ENCODE measurements at regions not wholly inside any gene's neighbourhood (a gene's known extent, or its start where the extent isn't known, plus 50 kb on each side); places are given as distances from the start of the nearest gene placed in this dataset.
A peak's percentile ranks its signal among the peaks of the same experiment; 100 is the strongest.

- DNase-seq, result no peak
Measured at GRCh38 chr2:33788044-33788443, 188.9 kb upstream of the FAM98A start.

GRCh38 chr2:33786881-33787280, 187.8 kb upstream of the FAM98A start:
- DNase-seq, result no peak

- peak; percentile 24 to 64 (median 63) for DNase-seq
Measured at GRCh38 chr2:33785201-33786106, 186.4 kb upstream of the FAM98A start.

GRCh38 chr2:33784488-33784887, 185.4 kb upstream of the FAM98A start:
- no peak for DNase-seq

- peak; percentile 20 to 31 (median 30) for DNase-seq
Measured at GRCh38 chr2:33782395-33783230, 183.5 kb upstream of the FAM98A start.

GRCh38 chr2:33777786-33778185, 178.7 kb upstream of the FAM98A start:
- DNase-seq, result no peak

GRCh38 chr2:33775306-33775705, 176.2 kb upstream of the FAM98A start:
- no peak for DNase-seq

- no peak for DNase-seq
Measured at GRCh38 chr2:33770023-33770422, 170.9 kb upstream of the FAM98A start.

GRCh38 chr2:33766175-33766574, 167.1 kb upstream of the FAM98A start:
- no peak for DNase-seq

GRCh38 chr2:33765122-33765521, 166.0 kb upstream of the FAM98A start:
- DNase-seq, result no peak

- DNase-seq, result no peak
Measured at GRCh38 chr2:33764551-33764950, 165.5 kb upstream of the FAM98A start.

- no peak for DNase-seq
Measured at GRCh38 chr2:33763671-33764310, 164.7 kb upstream of the FAM98A start.

GRCh38 chr2:33762636-33763035, 163.5 kb upstream of the FAM98A start:
- DNase-seq, result no peak

GRCh38 chr2:33746208-33746800, 147.2 kb upstream of the FAM98A start:
- no peak for DNase-seq

GRCh38 chr2:33735096-33735495, 136.0 kb upstream of the FAM98A start:
- DNase-seq, result no peak

- no peak for DNase-seq
Measured at GRCh38 chr2:33730804-33731203, 131.7 kb upstream of the FAM98A start.

GRCh38 chr2:33730193-33730592, 131.1 kb upstream of the FAM98A start:
- DNase-seq, result no peak

- no peak for DNase-seq
Measured at GRCh38 chr2:33729353-33729752, 130.3 kb upstream of the FAM98A start.

- DNase-seq, result no peak
Measured at GRCh38 chr2:33728106-33728505, 129.0 kb upstream of the FAM98A start.

- DNase-seq, result no peak
Measured at GRCh38 chr2:33727361-33728032, 128.4 kb upstream of the FAM98A start.

- no peak for DNase-seq
Measured at GRCh38 chr2:33726415-33726814, 127.3 kb upstream of the FAM98A start.

GRCh38 chr2:33723329-33723728, 124.2 kb upstream of the FAM98A start:
- no peak for DNase-seq
